GM21526 (cell line): ENCODE measurements at regions not wholly inside any gene's neighbourhood (a gene's known extent, or its start where the extent isn't known, plus 50 kb on each side); places are given as distances from the start of the nearest gene placed in this dataset.
"Not testable (repeated sequence)": the region's sequence is repeated elsewhere in the genome, so short reads cannot be mapped to it uniquely, and the experiment has no call there.

Experiments used
- ATAC-seq: cut with Tn5 transposase; IDR thresholded peaks from one replicate; pipeline ENCODE4 v1.9.1; 2021; ENCODE audit warnings: moderate library complexity; ENCODE audit not compliant: unreplicated experiment, low FRiP score

GRCh38 chr2:182630207-182630606, 85.8 kb upstream of the DNAJC10 start:
- ATAC-seq = no peak

GRCh38 chr2:182631299-182631698, 84.8 kb upstream of the DNAJC10 start:
- ATAC-seq = no peak

- ATAC-seq = no peak
Measured at GRCh38 chr2:182634386-182634785, 81.7 kb upstream of the DNAJC10 start.

GRCh38 chr2:182636699-182637098, 79.4 kb upstream of the DNAJC10 start:
- ATAC-seq = no peak

GRCh38 chr2:182638667-182639066, 77.4 kb upstream of the DNAJC10 start:
- ATAC-seq = no peak

- no peak for ATAC-seq
Measured at GRCh38 chr2:182639971-182640370, 76.1 kb upstream of the DNAJC10 start.

GRCh38 chr2:182642328-182642727, 73.7 kb upstream of the DNAJC10 start:
- ATAC-seq = peak; percentile 100

GRCh38 chr2:182646763-182647498, 69.1 kb upstream of the DNAJC10 start:
- ATAC-seq = no peak

- no peak for ATAC-seq
Measured at GRCh38 chr2:182647499-182647787, 68.6 kb upstream of the DNAJC10 start.

- no peak for ATAC-seq
Measured at GRCh38 chr2:182649316-182649715, 66.7 kb upstream of the DNAJC10 start.

- no peak for ATAC-seq
Measured at GRCh38 chr2:182650704-182651103, 65.4 kb upstream of the DNAJC10 start.

GRCh38 chr2:182652326-182652725, 63.7 kb upstream of the DNAJC10 start:
- ATAC-seq = no peak

- no peak for ATAC-seq
Measured at GRCh38 chr2:182655750-182656149, 60.3 kb upstream of the DNAJC10 start.

GRCh38 chr2:182664212-182664611, 51.8 kb upstream of the DNAJC10 start:
- ATAC-seq = no peak

- ATAC-seq = not testable (repeated sequence)
Measured at GRCh38 chr2:182665500-182665899, 50.6 kb upstream of the DNAJC10 start.
